Central memory CD8-positive, alpha-beta T cell (primary cell): ENCODE measurements at regions not wholly inside any gene's neighbourhood (a gene's known extent, or its start where the extent isn't known, plus 50 kb on each side); places are given as distances from the start of the nearest gene placed in this dataset.

Source experiments
- ATAC-seq: fragments of 150-1000 bp; cut with Tn5 transposase; replicated peaks from 2 replicates; pipeline ENCODE4 v1.10.0; 2022; ENCODE audit warnings: mild to moderate bottlenecking, moderate FRiP score, moderate number of reproducible peaks; ENCODE audit not compliant: poor library complexity, severe bottlenecking; ENCODE audit errors: extremely low read depth
- DNase-seq, 2 donors: peaks; one replicate each; pipeline ENCODE4 v3.0.0; 2021; ENCODE audit warnings: low spot score in 2 of 2
- H3K27ac Mint-ChIP-seq: one replicate; pipeline ENCODE4 v1.8.0; 2022; ENCODE audit warnings: low read depth, mild to moderate bottlenecking, moderate library complexity, mixed read lengths
- H3K27me3 Mint-ChIP-seq: one replicate; pipeline ENCODE4 v1.8.0; 2022; ENCODE audit warnings: mixed read lengths
- H3K36me3 Mint-ChIP-seq: one replicate; pipeline ENCODE4 v1.8.0; 2022; ENCODE audit warnings: mild to moderate bottlenecking, moderate library complexity, mixed read lengths; ENCODE audit not compliant: insufficient read depth
- H3K4me1 Mint-ChIP-seq: one replicate; pipeline ENCODE4 v1.8.0; 2022; ENCODE audit warnings: mixed read lengths
- H3K4me3 Mint-ChIP-seq: one replicate; pipeline ENCODE4 v1.8.0; 2022; ENCODE audit warnings: mild to moderate bottlenecking, moderate library complexity, mixed read lengths
- H3K9me3 Mint-ChIP-seq: one replicate; pipeline ENCODE4 v1.8.0; 2022; ENCODE audit warnings: mixed read lengths

GRCh38 chr5:175219366-175219765 lies 224.6 kb downstream of the DRD1 start:
- Mint-ChIP-seq H3K9me3 (no peaks in the 10 kb centered on the region), H3K27ac (no peak overlapping the region), H3K27me3 (peaks cover 35% of the 10 kb centered on the region), H3K4me1 (no peaks in the 10 kb centered on the region), H3K4me3 (no peak overlapping the region), H3K36me3 (no peaks in the 10 kb centered on the region)
- ATAC-seq (no peak), DNase-seq (no peak)

DNA sequence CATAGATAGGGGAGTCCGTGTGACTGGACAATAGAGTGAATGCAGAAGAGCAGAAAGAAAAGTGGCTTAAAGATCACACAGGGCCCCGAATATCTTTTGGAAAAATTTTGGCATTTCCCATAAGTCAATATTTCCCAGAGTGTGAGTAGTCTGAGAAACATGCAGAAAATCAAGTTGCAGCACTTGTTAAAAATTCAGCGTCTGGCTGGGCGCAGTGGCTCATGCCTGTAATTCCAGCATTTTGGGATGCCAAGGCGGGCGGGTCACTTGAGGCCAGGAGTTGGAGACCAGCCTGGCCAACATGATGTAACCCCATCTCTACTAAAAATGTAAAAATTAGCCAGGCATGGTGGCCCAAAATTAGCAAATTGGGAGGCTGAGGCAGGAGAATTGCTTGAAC lies 227.0 kb downstream of the DRD1 start:
- Mint-ChIP-seq H3K4me1 (no peaks in the 10 kb centered on the region), H3K4me3 (no peak overlapping the region), H3K27me3 (peaks cover 33% of the 10 kb centered on the region), H3K36me3 (no peaks in the 10 kb centered on the region), H3K27ac (no peak overlapping the region), H3K9me3 (no peaks in the 10 kb centered on the region)
- ATAC-seq (no peak), DNase-seq (no peak)

DNA sequence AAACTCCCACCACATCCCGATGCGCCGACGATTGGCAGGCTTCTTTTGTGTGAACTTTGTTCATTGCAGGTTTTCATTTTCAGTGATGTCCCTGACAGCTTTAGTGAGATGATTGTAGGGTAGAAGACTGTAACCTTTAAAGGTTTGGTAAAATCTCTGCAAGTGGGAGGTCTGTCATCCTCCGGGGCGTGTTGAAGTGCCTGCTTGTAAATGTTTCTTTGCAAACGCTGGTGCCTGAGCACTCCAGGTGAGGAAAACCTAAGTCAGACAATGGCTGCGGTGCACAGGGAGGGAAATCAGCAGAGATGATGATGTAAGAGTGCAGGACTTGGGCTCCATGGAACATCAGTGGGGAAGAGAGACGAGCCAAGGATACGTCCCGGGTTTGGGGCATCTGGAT lies 228.1 kb downstream of the DRD1 start:
- no peak overlapping the region for H3K27ac Mint-ChIP-seq
- no peaks in the 10 kb centered on the region for H3K4me1 Mint-ChIP-seq
- no peaks in the 10 kb centered on the region for H3K9me3 Mint-ChIP-seq
- no peak for DNase-seq
- peaks cover 36% of the 10 kb centered on the region for H3K27me3 Mint-ChIP-seq
- no peaks in the 10 kb centered on the region for H3K36me3 Mint-ChIP-seq
- no peak overlapping the region for H3K4me3 Mint-ChIP-seq
- ATAC-seq: no peak

DNA sequence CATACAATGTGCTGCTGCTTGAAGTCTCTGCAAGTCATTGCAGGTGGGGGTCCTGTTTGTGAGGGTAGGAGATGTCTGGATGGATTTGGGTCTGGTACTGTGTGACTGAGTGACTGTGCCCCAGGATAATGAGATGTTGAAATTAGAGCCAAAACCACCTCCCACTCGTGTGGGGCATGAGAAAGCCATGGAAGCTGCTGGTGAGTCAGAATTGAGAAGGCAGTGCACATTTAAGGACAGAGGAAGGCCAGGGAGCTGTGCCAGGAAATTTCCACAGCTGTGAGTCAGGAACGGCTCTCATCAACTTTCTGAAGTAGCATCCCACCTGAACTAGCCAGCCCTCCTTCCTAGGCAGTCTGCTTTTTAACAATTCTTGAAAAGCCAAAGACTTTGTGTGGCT lies 229.8 kb downstream of the DRD1 start:
- no peak for ATAC-seq
- peaks cover 26% of the 10 kb centered on the region for H3K27me3 Mint-ChIP-seq
- no peaks in the 10 kb centered on the region for H3K36me3 Mint-ChIP-seq
- H3K4me1 Mint-ChIP-seq: no peaks in the 10 kb centered on the region
- no peaks in the 10 kb centered on the region for H3K9me3 Mint-ChIP-seq
- H3K27ac Mint-ChIP-seq: no peak overlapping the region
- no peak overlapping the region for H3K4me3 Mint-ChIP-seq
- no peak for DNase-seq

- no peaks in the 10 kb centered on the region for H3K36me3 Mint-ChIP-seq
- no peaks in the 10 kb centered on the region for H3K9me3 Mint-ChIP-seq
- H3K27me3 Mint-ChIP-seq: peaks cover 32% of the 10 kb centered on the region
- ATAC-seq (no peak), DNase-seq (no peak)
- H3K27ac Mint-ChIP-seq: no peak overlapping the region
- H3K4me3 Mint-ChIP-seq: no peak overlapping the region
- H3K4me1 Mint-ChIP-seq: no peaks in the 10 kb centered on the region
These were observed 231.8 kb downstream of the DRD1 start for GRCh38 chr5:175211956-175212756.

DNA sequence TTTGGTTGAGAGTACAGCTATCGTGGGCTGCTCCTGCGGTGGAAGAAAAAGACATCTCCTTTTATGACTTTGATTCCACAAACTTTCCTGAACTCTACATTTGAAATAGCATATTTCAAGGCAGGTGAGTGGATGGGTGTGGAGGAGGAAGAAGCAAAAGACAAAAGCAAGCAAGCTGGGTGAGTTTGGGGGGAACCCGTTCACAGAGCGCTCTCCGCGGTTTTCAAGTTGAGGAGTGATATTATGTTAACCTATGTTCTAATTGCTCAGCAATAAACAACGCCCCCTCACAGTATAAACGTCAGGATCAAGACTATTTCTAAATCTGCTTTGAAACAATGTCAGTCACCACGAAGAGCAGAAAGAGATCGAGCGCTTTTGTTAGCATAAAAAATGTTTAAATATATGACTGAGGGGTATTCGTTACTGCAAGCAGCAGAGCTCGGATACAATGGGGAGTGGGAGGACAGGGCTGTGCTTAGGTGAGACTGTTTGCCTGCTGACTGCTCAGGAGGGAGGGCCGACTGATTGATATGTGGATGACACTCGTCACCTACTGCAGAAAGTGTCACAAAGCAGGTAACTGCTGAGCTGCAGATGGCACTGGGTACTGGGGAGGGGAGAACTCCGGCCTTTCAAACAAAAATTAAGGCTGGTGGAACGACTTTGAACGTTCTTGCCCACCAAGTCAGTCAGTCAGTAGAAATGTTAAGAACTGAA lies 236.5 kb downstream of the DRD1 start:
- H3K4me1 Mint-ChIP-seq: no peaks in the 10 kb centered on the region
- no peaks in the 10 kb centered on the region for H3K36me3 Mint-ChIP-seq
- H3K27ac Mint-ChIP-seq: no peak overlapping the region
- no peak for DNase-seq
- peaks cover 3% of the 10 kb centered on the region for H3K9me3 Mint-ChIP-seq
- no peak for ATAC-seq
- H3K4me3 Mint-ChIP-seq: no peak overlapping the region
- H3K27me3 Mint-ChIP-seq: peaks cover 54% of the 10 kb centered on the region

GRCh38 chr5:175206669-175207068 lies 237.3 kb downstream of the DRD1 start:
- no peak for DNase-seq
- H3K9me3 Mint-ChIP-seq: peaks cover 3% of the 10 kb centered on the region
- ATAC-seq: no peak
- no peaks in the 10 kb centered on the region for H3K4me1 Mint-ChIP-seq
- H3K27ac Mint-ChIP-seq: no peak overlapping the region
- H3K36me3 Mint-ChIP-seq: no peaks in the 10 kb centered on the region
- H3K4me3 Mint-ChIP-seq: no peak overlapping the region
- peaks cover 46% of the 10 kb centered on the region for H3K27me3 Mint-ChIP-seq

- Mint-ChIP-seq H3K9me3 (peaks cover 3% of the 10 kb centered on the region), H3K27me3 (peaks cover 60% of the 10 kb centered on the region), H3K4me1 (no peaks in the 10 kb centered on the region), H3K4me3 (no peak overlapping the region), H3K36me3 (no peaks in the 10 kb centered on the region), H3K27ac (no peak overlapping the region)
- ATAC-seq (no peak), DNase-seq (no peak)
These were observed 241.4 kb downstream of the DRD1 start for GRCh38 chr5:175202463-175203068.

DNA sequence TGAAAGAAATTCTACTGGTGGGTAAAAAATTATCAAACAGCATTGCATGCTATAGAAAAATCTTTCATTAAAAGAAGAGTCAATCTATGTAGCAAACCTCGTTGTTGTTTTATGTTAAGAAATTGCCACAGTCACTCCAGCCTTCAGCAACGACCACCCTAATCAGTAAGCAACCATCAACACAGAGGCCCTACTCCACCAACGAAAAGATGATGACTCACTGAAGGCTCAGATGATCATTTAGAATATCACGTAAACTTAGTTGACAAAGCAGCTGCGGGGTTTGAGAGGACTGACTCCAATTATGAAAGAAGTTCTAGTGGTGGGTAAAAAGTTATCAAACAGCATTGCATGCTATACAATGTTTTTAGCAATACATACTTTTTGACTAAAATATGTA lies 242.6 kb downstream of the DRD1 start:
- Mint-ChIP-seq H3K9me3 (peaks cover 3% of the 10 kb centered on the region), H3K36me3 (no peaks in the 10 kb centered on the region), H3K27ac (no peak overlapping the region), H3K4me1 (no peaks in the 10 kb centered on the region), H3K27me3 (peaks cover 56% of the 10 kb centered on the region), H3K4me3 (no peak overlapping the region)
- DNase-seq: no peak
- no peak for ATAC-seq

DNA sequence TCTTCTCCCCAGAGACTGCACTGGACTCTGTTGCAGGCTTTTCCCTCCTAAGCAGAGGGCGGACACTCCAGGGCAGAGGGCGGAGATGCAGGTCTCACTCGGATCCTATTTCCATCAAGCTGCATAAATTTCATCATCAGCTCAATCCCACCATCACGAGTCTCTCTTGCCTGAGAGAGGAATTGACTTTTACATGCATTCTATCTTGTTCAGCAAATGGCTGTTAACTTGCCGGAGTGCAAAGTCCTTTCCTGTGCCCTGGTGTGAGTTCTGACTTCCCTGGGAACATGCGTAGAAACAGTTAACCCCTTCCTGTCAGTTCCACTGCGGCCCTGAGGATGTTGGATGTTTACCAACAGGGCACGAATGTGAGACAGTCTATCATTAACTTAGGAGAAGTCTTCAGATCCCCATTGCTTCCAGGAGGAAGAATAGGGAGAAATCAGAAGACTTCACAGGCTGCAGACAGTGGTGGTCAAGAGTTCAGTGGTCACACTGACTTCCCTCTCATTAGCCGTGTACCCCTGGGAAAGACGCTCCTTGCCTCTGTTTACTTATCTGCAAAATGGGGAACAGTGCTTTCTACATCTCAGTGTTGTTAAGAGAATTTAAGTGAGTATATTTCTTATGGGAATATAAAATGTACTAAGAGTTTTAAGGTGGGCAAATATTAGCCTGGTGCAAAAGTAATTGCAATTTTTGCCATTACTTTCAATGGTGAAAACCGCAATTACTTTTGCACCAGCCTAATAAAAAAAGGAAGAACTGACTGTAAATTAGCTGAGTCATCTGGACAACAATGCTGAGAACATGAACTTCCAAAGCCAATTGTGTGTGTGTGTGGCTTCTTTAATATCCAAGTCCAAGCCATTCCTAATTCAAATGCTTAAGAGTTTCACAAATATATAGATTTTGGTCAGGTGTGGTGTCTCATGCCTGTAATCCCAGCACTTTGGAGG lies 248.0 kb downstream of the DRD1 start:
- ATAC-seq: no peak
- peaks cover 49% of the 10 kb centered on the region for H3K27me3 Mint-ChIP-seq
- H3K27ac Mint-ChIP-seq: no peak overlapping the region
- H3K36me3 Mint-ChIP-seq: no peaks in the 10 kb centered on the region
- H3K4me3 Mint-ChIP-seq: no peak overlapping the region
- H3K4me1 Mint-ChIP-seq: no peaks in the 10 kb centered on the region
- no peaks in the 10 kb centered on the region for H3K9me3 Mint-ChIP-seq
- DNase-seq: no peak

GRCh38 chr5:175181331-175181730 lies 262.7 kb downstream of the DRD1 start:
- ATAC-seq (no peak), DNase-seq (no peak)
- Mint-ChIP-seq H3K27ac (no peak overlapping the region), H3K4me1 (no peaks in the 10 kb centered on the region), H3K27me3 (peaks cover 14% of the 10 kb centered on the region), H3K36me3 (no peaks in the 10 kb centered on the region), H3K4me3 (no peak overlapping the region), H3K9me3 (no peaks in the 10 kb centered on the region)

DNA sequence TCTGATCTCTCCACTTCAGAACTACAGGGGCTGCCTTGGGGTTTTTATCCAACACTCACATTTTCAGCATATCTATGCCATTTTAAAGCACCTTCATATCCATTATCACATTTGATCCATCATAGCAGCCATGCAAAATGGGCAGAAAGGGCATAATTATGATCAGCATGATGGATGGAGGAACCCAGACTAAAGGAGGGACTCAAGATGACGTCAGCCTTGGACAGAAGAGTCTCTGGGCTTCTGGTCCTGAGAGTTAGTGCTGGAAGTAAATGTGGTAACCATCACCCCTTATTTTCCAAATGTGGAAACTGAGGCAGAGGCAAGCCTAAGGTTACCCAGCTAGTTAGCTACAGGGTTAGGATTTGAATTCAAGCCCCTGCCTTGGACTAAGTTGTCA lies 273.1 kb downstream of the DRD1 start:
- Mint-ChIP-seq H3K4me3 (no peak overlapping the region), H3K27me3 (peaks cover 10% of the 10 kb centered on the region), H3K4me1 (no peaks in the 10 kb centered on the region), H3K36me3 (peaks cover 1% of the 10 kb centered on the region), H3K9me3 (no peaks in the 10 kb centered on the region), H3K27ac (no peak overlapping the region)
- DNase-seq (no peak), ATAC-seq (no peak)
